HG03039 (cell line): ENCODE measurements at regions not wholly inside any gene's neighbourhood (a gene's known extent, or its start where the extent isn't known, plus 50 kb on each side); places are given as distances from the start of the nearest gene placed in this dataset.

Experiments
- ATAC-seq: cut with Tn5 transposase; IDR thresholded peaks from one replicate; pipeline ENCODE4 v1.9.1; 2021; ENCODE audit warnings: mild to moderate bottlenecking, moderate library complexity; ENCODE audit not compliant: unreplicated experiment

DNA sequence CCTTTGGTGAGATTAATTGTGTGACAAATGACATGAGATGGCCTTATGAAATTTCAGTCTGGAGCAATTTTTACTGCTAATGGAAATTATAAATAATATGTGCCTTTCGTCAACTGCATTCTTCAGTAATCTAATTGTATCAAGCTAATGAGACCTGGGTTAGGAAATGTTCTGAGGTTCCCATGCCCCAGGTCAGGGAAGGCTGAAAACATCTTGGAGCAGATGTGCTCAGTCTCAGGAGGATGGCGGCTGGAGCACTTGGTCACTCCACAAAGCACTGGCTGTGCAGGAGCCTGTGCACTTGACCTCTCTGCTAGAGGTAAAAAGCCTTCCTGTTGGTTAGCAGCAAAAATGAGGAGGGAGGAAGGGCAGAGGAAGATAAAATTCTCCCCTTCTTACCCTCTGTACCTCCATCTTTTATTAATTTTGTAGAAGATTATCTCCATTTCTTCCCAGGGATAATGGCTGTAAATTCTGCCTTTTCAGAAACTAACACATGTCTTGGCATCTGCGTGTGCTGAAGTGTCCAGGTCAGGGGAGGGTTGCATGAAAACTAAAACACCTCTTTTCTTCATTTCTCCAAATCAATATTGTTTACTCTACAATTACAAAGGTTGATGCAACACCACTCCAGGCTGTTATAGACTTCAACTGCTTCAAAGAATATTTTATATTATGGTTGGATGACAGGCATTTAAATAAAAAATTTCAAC is 1606.4 kb upstream of the ACVR2A start:
- no peak for ATAC-seq

DNA sequence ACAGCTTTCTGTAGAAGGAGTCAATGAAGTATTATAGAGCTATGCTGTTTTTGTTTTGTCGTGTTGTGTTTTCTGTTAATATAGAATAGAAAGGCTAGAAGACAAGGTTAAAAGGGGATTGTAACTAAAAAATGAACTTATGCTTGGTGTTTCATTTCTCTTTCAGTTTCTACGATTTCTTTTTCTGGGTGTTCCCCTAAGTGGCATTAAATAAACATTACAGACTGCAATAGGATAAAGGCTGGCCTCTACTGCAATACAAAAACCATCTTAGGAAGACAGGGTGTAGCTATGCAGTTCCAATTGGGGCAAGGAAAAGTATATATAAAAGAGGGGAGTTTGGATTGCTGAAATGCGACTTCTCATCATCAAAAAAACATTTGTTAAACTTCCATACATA is 1609.7 kb upstream of the ACVR2A start:
- no peak for ATAC-seq

DNA sequence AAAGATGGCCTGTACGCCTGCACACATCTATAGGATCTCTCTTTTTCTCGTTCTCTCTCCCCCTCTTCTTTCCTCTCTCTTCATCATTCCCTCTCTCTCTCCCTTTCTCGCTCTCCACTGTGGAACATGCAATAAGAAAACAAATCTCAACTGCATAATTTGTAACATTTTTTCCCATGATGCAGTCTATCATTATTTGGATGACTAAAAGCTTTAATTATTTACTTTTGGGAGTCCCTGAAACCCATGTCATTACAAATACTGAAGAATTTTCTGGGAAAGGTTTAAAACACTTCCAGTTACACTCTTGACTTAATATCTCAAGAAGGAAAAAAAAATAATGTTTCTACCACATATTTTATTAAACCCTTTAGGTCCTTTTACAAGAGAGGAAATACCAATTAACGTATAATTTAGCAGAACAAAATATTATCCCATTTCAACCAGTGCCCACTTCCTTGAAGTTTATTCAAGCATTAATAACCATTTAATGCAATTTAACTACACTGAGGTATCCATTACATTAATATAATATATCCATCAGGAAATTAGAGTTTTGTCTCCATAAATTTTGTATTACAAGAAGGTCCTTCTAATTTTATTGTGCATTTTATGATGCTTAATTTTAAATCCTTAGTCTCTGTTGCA is 1615.2 kb upstream of the ACVR2A start:
- ATAC-seq = no peak

DNA sequence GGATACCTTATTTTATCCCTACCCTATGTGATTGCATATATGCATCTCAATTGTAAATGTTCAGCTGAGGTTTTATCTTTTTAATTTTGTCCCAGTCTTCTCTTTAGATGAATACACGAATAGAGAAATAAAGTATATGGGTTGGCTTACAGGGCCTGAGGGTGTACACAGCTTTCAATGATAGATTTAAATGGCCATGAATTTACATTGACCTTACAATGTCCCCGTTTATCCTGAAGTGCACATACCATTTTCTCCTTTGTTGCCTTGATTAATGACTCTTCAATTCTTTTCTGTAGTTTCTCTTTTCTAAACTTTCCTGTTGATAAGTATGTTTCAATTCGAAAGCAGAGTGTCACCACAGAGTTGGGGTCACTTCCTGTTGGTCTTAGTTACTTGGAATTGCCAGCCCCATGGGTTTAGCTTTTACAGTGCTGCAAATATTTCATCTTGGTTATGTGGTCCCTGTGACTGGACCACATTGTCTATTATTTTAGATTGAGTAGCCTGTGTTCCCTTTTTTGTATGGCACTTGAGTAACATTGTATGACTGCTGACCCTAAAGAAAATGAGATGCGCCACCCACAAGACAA is 1616.3 kb upstream of the ACVR2A start:
- ATAC-seq = peak; percentile 54

DNA sequence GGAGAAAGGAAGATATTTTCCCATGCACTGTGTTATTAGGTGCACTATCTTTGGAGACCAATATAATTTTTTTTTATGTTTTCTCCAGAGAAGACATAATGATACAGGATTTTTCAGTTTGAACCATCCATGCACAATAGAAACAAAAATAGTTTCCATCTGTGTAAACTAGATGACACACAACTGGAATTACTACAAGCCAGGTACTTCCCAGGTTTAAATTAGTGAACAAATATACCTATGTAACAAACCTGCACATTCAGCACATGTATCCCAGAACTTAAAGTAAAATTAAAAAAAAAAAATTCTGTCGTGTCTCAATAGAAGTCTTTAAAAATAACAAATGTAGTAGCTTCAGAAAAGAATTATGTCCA is 1616.8 kb upstream of the ACVR2A start:
- no peak for ATAC-seq

DNA sequence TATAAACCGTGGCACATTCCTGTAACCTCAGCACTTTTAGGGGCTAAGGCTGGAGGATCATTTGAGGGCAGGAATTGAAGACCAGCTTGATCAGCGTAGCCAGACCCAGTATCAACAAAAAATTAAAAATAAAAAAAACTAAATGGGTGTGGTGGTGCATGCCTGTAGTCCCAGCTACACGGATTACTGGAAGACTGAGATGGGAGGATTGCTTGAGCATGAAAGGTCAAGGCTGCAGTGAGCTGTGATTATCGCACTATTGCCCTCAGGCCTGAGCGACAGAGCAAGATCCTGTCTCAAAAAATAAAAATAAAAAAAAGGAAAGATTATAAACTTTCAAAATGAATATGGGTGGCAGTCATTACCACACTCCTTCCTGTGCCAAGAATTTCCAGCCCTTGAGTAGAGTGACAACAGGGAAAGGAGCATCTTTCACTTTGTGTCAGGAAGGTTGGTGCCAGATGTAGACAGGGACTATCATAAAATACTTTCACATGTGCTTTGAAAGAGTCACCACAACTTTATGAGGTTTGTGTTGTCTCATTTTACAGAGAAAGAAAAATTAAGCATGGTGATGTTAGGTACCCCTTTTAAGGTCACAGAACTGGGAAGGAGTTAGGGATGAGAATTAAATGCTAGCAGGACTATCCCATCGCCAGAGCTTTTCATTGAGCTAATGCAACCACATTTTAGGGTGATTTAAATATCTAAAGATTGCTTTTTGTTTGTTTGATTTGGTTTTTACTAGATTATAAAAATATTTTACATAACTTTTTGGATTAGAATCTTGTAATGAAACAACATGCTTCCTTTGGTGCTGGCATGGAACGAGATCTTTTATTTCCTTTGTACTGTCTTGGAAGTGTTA is 1617.4 kb upstream of the ACVR2A start:
- ATAC-seq = no peak

DNA sequence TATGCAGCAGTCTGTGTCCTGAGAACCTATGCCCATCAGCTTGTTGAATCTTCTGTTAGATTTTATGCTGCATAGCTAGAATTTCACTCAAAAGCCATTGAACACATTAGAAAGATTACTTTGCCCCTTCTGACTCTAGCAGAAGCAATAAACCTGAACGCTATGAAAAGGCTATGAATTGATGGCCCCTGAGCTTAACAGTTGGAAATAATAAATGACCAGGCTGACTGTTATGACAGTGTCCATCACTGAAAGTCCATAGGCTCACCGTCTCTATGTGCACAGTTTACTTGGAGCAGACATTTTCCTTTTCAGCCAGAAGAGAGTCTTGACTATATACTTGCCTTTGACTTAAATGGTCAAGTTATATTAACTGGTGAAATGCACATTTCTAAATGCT is 1618.8 kb upstream of the ACVR2A start:
- no peak for ATAC-seq

DNA sequence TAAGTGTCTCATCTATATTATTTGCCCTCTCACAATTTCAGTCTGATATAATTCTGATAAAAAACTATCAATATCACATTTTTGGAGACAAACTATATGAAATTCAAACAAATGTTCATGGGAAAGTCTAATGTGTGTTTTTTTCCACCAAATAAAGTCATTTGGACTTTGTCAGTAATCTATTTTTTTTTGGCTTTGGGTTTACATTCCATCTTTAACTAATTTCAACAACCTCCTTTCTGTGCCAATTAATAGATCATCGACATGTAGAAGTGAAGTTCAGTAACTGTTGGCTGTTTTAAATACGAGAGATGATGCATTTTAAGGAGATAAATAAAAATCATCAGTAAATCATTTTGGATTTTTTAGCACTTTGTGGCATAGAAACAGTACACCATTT is 1623.0 kb upstream of the ACVR2A start:
- ATAC-seq = no peak

DNA sequence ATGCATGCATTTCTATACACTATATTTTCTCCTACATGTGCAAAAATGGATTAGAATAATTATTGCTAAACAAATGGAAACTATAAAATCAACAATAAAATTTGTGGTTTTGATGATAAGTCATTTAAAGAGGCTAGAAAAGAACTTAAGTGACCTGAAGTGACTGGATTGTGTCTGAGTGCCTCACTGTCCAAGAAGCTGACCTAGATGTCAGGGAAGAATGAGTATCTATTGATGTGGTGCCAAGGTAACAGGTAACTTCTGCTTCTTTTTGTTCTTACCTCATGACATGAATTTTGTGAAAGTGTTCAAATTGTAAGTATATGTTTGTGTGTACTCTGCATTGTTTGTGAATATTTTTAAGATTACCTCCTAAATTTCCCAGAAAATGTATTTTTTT is 1623.9 kb upstream of the ACVR2A start:
- no peak for ATAC-seq

DNA sequence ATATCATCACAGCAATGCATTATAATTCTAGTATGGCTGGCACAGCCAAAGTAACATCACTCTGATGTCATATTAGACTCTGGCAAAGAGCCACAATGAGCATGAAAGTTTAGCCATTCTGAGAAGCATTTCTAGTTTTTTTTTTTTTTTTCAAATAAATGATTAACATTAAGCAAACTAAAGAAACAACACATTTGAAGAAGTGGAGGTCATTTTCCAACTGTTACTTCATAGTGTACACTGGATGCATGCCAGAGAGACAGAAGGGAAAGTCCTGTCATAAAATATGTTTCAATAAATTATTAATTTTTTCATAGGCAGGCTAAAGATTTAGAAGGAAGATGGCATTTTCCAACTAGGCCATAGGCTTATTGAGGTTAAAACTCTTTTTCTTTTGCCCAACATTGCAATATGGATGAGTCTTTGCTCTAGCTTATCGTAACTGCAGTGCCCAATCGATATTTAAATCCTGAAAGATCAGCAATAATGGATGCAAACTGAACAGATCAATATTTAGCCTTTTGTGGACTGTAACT is 1630.4 kb upstream of the ACVR2A start:
- no peak for ATAC-seq

DNA sequence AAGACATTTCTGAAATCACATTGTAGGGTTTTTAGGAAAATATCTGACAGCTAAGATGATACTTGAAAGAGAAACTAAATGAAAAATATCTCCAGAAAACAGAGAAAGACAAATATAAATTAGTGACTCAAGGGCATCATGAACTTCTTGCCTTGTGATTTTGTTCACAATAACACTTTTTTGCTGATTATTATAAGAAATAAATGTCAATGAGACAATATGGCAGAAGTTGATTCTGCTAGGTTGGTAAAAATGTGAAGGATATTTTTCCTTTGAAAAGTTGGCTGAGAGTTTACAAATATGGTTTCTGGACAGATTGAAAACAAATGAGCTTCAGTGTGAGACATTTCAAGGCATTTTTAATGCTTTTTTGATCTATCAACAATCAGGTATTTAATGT is 1631.2 kb upstream of the ACVR2A start:
- no peak for ATAC-seq

DNA sequence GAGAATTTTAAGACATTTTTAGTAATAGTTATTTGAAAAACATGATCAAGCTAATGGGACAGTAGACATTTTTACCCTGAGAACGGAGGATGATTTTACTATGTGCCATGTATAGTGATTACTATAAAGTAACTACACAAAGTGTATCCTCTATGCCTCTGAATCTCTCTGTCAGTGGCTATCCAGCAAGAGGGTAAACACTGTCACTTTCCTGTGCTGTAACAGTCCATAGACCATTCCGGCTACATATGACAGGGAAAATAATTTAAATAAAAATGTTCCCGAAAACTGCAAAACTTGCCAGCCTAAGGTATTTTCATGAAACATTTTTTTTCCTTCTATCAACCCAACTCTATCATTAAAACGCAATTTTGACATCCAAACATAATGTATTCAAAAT is 1632.2 kb upstream of the ACVR2A start:
- ATAC-seq = no peak

DNA sequence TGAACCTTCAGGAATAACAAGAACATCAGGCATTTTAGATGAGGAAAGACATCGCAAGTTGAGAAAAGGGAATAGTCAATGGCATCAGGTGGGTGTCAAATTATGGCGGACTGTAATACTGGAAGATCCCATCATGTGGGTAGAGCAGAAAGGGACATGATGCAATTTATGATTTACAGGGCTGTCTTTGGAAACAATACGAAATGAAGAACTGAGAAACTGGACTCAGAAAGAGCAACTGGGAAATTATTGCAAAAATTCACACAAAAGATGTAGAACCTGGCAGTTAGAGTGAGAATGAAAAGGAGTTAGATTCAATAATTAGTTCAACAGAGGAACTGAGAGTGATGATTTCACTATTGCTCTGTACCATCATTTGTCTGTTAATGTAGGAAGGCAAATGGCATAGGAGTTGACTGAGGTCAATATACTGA is 1635.0 kb upstream of the ACVR2A start:
- ATAC-seq = no peak

DNA sequence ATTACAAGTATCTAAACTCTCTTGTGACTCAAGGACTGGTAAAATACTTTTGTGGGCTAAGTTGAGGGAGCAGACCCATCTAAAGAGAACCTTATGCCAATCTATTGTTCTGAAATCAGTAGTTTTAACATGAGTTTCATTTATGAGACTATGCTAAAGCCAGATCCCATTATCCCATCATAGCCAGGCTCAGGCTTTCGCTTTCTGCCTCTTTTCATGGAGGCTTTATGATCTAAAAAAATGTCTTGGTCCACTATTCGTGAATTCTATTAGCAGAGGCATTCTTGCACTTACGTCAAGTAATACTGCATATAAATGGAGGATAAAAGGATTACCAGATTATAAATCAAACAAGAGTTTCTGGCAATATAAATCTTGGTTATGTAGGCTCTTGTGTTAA is 1636.9 kb upstream of the ACVR2A start:
- no peak for ATAC-seq

DNA sequence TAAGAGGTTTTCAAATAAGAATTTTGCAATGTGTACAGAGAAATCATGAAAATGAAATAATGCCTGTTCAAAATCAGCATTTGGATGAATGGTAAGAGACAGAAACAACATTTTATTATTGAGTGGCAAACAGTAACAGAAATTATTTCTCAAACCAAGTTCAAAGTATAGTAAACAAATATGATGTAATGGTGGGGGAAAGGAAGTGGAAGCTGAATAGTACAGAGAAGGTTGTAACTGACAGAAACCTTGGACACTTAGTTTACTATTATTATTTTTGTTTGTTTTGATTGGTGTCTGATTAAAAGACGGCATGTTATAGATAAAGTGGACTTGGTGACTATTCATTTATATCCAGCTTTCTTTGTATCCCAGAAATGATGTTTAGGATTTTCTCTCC is 1637.4 kb upstream of the ACVR2A start:
- ATAC-seq = no peak

DNA sequence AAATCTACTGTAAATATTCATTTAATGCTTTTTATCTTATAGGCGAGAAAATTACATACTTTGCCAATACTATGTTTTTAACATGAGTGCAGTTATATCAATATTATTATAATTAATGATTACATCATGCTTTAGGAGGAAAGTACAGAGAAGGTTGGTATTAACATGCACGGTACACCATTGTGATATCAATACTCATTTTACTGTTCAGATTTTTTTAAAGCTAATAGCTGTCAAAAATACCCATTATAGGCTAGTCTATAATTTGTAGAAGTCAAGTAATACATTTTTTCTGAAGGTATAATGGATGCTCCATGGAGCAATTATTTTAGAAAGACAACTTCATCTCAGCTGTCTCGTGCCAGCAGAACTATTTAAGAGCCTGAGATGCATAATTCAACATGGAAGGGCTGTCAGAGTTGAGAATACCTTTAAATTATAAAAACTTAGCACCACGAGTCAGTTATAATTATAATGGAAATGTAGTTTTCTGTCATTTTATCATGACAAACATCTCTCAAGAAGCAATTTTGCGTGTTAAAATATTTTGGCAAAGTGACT is 1641.7 kb upstream of the ACVR2A start:
- ATAC-seq = no peak

DNA sequence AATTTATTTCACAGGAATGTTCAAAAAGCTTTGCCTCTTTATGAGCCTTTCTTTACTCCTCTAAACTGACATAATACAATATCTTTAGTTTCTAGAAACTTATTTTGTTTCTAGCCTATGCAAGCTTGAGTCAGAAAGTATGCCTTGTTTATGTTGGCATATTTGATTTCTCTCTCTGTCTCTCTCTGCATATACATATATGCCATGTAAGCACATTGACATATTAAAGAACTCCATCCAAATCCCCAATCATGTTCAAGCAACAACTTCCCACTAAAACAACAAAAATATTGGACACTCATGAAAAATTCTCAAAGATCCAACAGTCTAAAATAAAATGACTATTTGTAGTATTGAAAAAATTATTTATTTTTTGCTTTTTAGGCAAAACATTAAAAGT is 1651.2 kb upstream of the ACVR2A start:
- ATAC-seq = no peak

DNA sequence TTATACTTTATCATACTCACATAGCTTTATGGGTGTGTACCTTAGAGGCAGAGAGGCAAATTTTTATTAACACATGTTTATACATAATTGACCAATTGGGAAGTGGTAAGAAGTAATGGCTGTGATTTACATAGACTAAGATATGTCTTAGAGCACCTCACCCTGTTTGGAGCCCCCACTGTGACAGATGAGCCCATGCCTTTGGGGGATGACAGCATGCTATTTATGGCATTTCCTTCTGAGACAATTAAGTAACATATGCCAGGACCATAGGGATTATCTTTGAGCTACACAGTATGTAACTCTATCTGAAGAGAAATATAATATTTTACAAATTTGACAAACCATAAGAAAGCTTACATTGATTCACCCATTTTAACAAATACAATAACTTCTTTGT is 1655.3 kb upstream of the ACVR2A start:
- ATAC-seq = no peak

DNA sequence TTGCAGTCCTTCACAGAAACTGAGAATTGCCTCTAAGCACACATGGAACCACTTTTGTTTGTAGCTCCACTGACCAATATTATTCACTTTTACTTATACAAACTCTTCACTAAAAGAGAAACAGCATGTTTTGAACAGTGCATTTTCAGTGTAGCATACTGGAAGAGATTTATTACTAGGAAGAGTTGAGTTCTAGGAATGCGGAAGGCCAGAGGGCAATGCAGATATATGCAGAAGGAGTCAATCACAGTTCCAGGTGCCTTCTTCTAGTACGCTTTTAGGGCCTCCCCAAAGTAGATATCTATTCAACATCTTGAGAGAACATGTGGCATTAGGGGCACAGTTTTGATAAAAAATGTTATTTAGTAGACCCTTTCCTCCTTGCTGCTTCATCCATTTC is 1654.0 kb upstream of the ZEB2 start:
- ATAC-seq = no peak

DNA sequence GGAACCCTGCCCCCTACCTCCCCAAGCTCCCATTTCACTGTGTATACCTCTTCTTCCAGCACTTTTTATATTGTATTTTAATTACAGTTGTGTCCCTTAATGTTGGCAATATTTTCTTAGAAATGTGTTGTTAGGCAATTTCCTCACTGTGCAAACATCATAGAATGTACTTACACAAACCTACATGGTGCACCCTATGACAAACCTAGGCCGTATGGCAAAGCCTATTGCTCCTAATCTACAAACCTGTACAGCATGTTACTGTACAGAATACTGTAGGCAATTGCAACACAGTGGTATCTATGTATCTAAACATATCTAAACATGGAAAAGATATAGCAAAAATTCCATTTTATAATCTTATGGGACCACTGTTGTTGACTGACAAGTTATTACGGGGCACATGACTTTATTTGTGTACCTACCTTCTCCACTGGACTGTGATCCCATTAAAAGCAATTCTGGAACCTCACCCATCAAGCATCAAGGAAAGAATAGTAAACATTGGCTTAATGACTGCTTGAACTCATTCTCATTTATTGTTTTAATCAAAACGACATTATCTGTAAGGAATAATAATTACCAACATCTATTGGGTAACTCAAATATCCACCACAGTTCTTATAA is 1641.5 kb upstream of the ZEB2 start:
- no peak for ATAC-seq
